ENCODE measurements at regions not wholly inside any gene's neighbourhood (a gene's known extent, or its start where the extent isn't known, plus 50 kb on each side); places are given as distances from the start of the nearest gene placed in this dataset.
"Not testable (repeated sequence)": the region's sequence is repeated elsewhere in the genome, so short reads cannot be mapped to it uniquely, and the experiment has no call there.

DNA sequence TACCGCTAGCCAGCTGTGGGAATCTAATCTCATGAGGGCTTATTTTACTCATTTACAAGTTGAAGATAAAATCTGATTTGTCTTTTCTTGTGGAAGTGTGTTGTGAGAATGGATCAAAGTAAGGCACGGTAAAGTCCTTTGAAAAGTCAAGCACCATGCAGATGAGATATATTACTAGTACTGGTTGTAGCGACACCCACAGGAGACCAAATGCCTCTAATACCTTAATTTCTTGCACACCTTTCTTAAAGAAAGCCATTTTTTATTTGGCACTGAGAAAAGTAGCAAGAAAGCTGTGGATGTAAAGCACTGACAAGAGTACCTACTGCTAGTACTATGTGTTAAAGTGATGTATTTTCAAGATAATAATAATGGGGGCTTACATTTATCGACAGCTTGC lies 191.0 kb upstream of the MMS22L start:
- Histone ChIP-seq H3K9me3 (no peaks in the 10 kb centered on the region), H3K4me1 (ENCODE audit: low read depth) (no peaks in the 10 kb centered on the region), H3K4me3 (no peak overlapping the region), H3K36me3 (ENCODE audit: low read depth) (no peaks in the 10 kb centered on the region)
- ATAC-seq (no peak), DNase-seq (no peak)
- intact Hi-C loops (cut with DNase I, micrococcal nuclease), result no loop called here
- TF ChIP-seq, protein P1, sequence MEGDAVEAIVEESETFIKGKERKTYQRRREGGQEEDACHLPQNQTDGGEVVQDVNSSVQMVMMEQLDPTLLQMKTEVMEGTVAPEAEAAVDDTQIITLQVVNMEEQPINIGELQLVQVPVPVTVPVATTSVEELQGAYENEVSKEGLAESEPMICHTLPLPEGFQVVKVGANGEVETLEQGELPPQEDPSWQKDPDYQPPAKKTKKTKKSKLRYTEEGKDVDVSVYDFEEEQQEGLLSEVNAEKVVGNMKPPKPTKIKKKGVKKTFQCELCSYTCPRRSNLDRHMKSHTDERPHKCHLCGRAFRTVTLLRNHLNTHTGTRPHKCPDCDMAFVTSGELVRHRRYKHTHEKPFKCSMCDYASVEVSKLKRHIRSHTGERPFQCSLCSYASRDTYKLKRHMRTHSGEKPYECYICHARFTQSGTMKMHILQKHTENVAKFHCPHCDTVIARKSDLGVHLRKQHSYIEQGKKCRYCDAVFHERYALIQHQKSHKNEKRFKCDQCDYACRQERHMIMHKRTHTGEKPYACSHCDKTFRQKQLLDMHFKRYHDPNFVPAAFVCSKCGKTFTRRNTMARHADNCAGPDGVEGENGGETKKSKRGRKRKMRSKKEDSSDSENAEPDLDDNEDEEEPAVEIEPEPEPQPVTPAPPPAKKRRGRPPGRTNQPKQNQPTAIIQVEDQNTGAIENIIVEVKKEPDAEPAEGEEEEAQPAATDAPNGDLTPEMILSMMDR (IDR thresholded peaks at IDR 0.05), result no peak

DNA sequence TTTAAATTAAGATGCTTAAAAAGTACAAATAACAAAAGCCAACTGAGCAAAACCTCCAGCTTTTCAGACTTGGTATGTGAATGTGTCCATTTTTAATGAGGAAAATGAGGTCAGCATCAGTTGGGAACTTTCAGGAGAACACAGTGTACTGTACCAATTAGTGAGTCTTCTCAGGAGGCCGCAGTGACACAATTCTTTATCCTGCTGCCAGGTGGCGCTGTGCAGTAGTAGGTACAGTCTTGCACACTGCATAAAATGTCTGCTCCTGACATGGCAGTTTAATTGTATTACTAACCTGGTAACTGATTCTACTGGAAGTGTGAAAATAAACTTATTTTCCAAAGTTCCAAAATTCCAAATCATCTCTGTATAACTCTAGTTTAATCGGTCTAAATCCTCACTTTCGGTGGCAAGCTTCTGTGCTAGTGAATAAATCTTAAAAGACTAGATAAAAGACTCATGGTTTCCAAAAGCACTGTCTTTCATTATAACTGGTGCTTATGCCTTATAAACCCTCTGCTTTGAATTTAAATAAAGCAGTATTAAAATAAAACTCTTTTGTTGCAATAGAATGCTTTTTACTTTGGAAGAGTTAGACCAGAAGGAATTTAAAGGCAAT lies 214.8 kb upstream of the MMS22L start:
- ATAC-seq, result peak; percentile 91
- TF ChIP-seq, protein P1 (IDR thresholded peaks at IDR 0.05), result peak; percentile 69
- intact Hi-C loops (cut with DNase I, micrococcal nuclease), result no loop called here
- Histone ChIP-seq H3K9me3 (no peaks in the 10 kb centered on the region), H3K4me1 (ENCODE audit: low read depth) (no peaks in the 10 kb centered on the region), H3K4me3 (no peak overlapping the region), H3K36me3 (ENCODE audit: low read depth) (no peaks in the 10 kb centered on the region)
- DNase-seq, result peak; percentile 40 to 71 (median 66)

DNA sequence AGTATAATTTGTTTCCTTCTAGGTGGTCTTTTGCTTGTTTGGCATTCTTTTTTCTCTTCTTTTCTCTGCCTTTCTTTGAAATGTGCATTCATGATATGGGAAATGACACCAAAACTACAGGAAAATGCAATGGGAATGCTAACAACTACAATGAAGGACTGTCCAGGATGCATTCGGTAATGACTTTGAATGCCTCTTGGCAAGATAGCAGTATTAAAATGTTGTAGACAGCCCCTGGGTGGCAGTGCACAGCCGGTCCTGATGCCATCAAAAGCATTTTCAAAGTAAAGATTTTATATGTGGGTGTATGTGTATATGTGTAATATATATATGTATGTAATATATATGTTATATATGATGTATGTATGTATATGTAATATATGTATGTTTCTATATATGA lies 218.8 kb upstream of the MMS22L start:
- intact Hi-C loops (cut with DNase I, micrococcal nuclease), result no loop called here
- ATAC-seq (no peak), DNase-seq (no peak)
- Histone ChIP-seq H3K4me3 (no peak overlapping the region), H3K36me3 (ENCODE audit: low read depth) (no peaks in the 10 kb centered on the region), H3K4me1 (ENCODE audit: low read depth) (no peaks in the 10 kb centered on the region), H3K9me3 (no peaks in the 10 kb centered on the region)
- TF ChIP-seq, protein P1 (IDR thresholded peaks at IDR 0.05), result no peak

DNA sequence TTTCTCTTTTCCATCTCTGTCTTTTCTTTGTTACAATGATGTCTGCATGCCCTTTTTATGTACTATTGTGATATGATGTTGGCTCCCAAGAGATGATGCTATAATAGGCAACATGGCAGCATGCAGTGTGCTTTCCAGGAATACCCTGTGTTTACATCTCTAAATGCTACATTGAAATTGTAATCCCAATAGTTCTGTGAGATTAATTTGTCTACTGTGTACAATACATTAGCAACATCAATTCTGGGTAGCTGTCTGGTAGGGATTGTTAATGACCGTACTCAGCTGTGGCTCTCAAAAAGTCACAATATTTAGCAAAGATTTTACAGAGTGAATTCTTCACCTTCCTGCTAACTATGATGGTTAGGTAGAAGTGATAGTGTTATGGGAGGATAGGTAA lies 225.6 kb upstream of the MMS22L start:
- no peaks in the 10 kb centered on the region for H3K9me3 ChIP-seq
- ATAC-seq, result no peak

DNA sequence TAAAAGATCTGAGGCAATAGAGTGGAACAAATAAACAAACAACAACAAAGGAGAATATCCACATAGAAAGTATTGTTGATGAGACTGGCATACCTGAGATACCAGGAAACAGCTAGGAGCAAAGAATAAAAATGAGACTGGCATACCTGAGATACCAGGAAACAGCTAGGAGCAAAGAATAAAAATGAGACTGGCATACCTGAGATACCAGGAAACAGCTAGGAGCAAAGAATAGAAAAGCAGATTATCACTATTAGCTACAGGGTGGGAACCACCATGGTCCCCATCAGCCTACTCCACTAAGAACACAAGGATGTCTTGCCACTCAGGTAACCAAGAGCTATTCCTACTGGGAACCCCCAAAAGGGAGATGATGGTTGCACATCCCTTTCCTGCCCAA lies 230.2 kb upstream of the MMS22L start:
- intact Hi-C loops (cut with DNase I, micrococcal nuclease); H3K36me3 ChIP-seq (ENCODE audit: low read depth); H3K4me3 ChIP-seq; H3K9me3 ChIP-seq; H3K4me1 ChIP-seq (ENCODE audit: low read depth); DNase-seq; ATAC-seq: not testable (repeated sequence)

More for the DNA sequence above, 225.6 kb upstream of the MMS22L start:
- H3K4me3 ChIP-seq, result no peak overlapping the region
- H3K4me1 ChIP-seq (ENCODE audit: low read depth), result no peaks in the 10 kb centered on the region
- no peak for DNase-seq
- TF ChIP-seq, protein P1 (IDR thresholded peaks at IDR 0.05), result no peak
- H3K36me3 ChIP-seq (ENCODE audit: low read depth), result no peaks in the 10 kb centered on the region
- intact Hi-C loops (cut with DNase I, micrococcal nuclease), result no loop called here

DNA sequence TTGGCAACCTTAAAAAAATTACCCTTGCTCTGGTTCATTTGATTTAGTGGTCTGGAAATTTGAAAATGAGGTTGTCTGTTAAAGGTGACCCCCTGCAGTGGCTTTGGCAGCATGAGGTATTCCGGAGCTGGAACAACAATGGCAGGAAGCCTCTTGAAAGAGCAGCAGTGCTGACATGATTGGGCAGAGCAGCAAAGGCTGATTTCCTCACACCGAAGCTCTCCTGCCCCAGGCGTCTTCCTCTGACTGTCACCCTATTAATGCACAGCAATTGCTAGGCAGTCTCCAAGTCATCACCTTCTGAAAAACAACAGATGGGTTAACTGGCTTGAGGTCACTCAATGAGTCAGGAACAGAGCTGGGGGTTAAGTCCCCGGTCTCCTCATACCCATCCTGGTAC lies 241.8 kb upstream of the MMS22L start:
- no peaks in the 10 kb centered on the region for H3K9me3 ChIP-seq
- ATAC-seq, result no peak
- no peak overlapping the region for H3K4me3 ChIP-seq
- H3K36me3 ChIP-seq (ENCODE audit: low read depth), result no peaks in the 10 kb centered on the region
- TF ChIP-seq, protein P1 (IDR thresholded peaks at IDR 0.05), result no peak
- no peak for DNase-seq
- intact Hi-C loops (cut with DNase I, micrococcal nuclease), result no loop called here
- no peaks in the 10 kb centered on the region for H3K4me1 ChIP-seq (ENCODE audit: low read depth)
